HG03354 (cell line): ENCODE measurements at regions not wholly inside any gene's neighbourhood (a gene's known extent, or its start where the extent isn't known, plus 50 kb on each side); places are given as distances from the start of the nearest gene placed in this dataset.

ENCODE experiments used
- ATAC-seq: cut with Tn5 transposase; IDR thresholded peaks from one replicate; pipeline ENCODE4 v1.9.1; 2021; ENCODE audit warnings: mild to moderate bottlenecking; ENCODE audit not compliant: unreplicated experiment, poor library complexity, severe bottlenecking

DNA sequence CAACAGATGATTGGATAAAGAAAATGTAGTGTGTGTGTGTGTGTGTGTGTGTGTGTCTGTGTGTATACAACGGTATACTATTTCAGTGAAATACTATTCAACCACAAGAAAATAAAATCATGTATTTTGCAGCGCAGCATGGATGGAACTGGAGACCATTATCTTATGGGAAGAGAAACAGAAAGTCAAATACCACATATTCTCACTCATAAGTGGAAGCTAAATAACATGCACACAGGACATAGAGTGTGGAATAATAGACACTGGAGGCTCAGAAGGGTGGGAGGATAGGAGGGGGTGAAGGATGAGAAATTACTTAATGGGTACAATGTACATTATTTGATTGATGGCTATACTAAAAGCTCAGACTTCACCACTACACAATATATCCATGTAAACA lies 609.1 kb upstream of the SLC39A10 start:
- no peak for ATAC-seq

DNA sequence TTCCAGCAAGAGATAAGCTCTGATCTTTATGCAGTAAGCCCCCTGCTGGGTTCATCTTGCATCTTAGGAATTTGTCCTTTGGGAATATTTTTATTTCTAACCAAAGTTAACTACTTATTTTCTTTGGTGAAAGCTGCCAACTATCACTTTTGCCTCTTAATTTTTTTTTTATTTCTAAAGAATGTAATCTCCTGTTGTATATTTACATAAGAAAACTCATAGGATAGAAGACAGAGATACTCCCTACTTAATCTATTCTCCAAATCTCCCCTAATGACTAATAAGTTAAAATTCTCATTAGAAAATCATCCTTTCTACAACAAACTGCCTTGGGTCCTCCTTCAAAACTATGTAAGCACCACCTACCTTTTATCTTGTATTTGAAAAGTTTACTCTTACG lies 612.2 kb upstream of the SLC39A10 start:
- no peak for ATAC-seq

DNA sequence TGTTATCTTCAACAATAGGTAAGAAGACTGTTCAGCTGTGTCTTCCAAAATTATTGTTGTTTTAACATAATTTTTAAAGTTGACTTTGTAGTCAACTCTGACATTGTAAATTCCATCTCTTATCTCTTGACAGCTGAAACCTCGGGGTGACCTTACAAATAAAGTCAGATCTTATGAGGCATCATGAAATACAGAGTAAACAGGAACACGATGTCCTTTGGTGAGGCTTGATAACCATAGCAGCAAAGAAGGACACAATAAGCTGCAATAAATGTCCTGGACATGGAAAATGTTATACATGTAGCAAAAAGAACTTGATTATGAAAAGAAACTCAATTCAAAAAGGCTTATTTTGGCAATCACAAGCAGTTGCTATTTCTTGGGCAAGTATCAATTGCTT lies 618.9 kb upstream of the SLC39A10 start:
- ATAC-seq, result no peak

DNA sequence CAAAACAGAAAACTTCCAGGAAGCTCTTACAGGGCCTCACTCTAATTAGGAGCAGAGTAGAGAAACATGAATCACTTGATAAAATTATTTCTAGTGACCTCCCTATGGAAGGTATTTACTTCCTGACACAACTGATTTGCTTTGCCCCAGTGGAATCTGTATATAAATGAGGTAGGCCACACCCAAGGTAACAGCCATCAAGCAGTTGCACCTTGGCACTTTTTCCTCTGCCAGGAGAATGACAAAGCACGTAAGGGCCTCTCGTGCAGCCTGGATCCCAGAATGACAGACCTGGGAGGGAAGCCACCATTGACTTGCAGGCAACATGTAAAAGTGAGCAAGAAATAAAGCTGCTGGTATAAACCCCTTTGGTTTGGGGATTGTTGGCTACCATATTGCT lies 620.0 kb upstream of the SLC39A10 start:
- ATAC-seq, result no peak

DNA sequence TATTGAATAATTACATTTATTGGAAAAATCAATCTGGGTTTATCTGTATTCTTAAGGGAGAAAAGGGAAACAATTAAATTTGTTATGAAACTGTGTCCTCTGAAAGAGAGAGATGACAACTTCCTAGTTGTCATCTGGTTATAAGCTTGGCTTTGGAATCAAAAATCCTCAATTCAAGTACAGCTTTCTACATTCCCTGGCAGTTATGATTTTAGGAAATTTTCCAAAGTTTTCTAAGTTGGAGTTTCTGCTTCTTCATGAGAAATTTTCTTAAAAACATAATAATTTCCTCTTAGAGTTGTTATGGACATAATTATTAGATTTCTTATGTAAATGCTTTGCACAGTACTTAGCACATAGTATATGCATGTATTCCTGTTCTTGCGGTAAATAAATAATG lies 625.6 kb upstream of the SLC39A10 start:
- ATAC-seq, result no peak

DNA sequence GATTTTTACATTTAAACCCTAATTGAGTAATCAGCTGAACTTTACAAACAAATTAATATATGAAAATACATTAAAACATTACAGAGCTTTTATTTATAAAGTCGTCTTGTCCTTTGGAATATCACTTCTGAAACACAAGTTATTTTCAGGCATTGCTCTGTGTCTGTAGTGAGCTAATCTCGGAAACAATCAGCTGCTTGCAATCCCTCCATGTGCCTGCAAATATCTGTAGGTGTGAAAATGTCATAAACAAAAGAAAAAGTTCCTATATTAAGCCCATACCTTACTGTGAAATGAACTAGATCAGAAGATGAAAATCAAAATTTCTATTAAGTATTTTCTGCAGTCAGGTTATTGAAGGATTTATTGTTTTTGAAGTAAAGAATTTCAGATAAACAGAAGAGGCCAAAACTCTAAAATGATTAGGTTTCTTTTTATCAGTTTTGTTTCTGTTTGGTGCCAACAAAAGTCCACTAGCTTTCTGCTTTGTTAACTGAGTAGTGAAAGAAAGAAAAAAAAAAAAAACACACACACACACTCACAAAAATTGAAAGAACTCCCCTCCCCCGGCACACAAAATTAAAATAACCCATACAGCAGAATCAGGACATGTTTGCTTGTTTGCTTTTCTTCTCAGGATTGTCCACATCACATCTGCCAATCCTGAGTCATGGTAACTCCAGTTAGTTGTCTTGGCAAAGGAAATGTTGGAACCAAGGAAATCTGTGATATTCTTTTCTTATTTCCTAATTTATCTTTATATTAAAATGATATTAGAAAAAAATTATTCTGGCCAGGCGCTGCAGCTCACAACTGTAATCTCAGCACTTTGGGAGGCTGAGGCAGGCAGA lies 627.0 kb upstream of the SLC39A10 start:
- no peak for ATAC-seq

DNA sequence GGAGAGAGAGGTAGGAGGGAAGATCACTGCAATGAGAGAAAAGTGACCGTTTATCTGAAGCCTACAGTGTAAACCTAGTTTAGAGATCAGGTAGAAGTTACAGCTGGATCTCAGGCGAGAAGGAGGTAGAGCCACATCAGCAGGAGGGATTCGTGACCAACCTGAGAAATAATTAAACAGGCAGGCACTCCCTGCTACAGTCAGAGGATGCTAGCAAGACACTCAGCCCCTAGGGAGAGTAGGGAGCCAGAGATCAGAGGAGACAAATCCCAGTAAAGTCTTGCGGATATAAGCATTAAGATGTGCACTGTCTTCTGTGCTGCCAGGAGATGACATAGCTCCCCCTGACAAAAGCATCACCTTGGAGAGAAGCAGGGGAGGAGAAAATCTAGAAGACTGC lies 629.1 kb upstream of the SLC39A10 start:
- ATAC-seq, result no peak

DNA sequence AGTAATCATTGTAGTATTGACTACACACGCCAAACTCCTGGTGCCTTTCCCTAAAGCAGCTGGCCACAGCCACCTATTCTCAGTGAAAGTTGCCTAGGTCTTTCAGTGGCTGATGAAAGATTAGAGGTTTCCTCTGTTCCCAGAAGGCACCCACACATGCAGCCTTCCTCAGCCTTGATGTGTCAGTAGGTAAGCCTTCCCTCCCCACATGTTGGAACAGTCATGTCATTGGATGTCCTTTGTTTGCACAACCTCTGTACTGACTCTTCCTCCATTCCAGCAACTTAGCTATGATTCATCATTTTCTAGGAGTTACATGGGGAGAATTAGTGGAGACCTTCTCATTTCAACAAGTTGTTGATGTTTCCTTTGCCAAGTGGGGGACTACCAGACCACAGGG lies 630.8 kb upstream of the SLC39A10 start:
- ATAC-seq, result no peak

DNA sequence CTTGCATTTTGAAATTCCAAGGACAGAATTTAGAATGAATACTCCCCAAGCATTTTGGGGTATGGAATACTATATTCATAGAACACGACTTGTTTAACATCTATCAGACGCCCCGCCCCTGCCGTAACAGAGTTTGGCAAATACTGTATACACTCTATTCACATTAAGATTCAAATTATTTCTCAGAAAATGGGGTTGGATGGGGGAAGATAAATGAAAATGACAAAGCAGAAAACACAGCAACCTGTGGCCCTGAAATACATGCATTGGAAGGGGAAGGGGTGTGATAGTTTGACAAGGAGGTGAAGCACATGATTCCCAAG lies 634.6 kb upstream of the SLC39A10 start:
- ATAC-seq, result peak; percentile 9

DNA sequence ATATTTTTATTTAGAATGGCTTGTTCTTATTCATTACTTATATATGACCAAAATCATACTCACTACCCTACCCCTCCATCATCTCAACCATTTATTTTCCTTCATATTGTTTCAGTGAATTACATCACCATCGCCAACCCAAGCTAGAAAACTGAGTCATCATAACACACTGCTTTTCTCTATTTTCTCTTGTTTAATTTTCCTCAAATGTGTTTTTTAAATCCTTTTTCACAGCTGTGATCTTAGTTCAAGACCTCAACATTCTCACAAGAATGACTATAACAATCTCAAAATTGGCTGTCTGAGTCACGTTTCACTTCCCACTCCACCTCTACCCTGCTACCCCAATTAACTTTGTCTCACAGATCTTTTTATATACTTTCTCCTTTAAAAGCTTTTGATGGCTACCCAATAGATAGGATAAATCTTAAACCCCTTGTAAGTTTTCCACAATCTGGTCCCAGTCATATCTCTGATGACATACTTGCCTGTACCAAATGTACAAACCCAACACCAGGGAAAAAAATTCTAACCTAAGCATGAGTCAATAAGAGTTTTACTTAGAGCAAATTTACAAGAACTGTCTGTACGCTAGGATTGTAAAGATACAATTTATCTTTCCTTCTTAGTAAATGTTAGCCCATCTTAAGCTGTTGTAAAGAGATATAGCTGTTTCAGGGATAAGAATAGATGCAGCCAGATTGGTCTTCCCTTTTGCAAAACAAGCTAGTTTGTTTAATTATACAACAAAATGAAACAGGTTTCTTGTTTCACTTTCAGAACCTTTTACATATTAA lies 635.1 kb upstream of the SLC39A10 start:
- peak; percentile 86 for ATAC-seq

DNA sequence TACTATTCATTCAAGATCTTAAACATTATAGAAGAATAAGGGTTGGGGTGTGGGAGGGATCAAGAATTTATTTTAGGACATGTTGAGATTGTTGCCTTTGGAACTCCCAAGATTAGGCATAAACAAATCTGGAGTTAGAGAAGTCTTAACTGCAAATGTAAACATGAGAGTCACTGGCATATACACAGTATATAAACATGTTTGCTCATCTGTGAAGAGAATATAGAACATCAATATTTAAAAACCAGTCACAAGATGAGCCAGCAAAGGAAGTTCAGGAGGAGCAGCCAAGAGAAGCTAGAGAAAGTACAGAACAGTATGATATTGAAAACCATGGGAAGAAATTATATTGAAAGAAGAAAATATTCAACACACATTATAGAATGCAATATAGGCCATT lies 638.6 kb upstream of the SLC39A10 start:
- no peak for ATAC-seq

DNA sequence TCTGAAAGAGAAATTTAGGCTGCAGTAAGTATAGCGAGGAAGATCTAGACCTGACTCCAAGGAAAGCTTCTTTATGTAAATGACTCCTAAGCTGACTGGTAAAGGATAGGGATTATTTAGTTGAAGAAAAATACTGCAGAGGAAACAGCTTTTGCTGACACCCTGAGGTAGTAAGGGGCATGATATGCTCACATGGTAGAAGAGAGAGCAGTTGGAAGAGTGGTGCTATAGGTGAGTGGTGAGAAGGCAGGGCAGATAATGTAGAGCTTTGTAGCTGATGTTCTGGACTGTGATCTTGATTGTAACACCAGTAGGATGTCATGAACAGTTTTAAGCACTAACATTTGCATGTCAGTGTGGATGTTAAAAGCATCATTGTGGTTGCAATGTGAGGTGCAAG lies 639.1 kb upstream of the SLC39A10 start:
- ATAC-seq, result no peak

DNA sequence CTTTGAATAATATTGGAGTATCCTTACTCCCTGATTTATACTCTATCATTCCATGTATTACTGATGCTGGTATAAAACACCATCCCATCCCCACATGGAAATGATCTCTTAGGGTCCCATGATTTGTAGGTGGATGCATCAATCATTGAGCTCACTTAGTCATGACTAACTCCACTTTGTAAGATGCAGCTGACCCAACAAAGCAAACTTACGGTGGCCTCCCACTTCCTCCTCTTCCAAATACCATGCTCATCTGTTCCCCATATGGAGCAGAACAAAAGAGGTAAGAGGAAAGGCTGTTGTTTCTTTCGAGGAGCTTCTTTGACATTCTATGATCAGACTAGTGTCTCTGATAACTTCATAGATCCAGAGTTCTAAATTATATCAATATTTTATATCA lies 640.2 kb upstream of the SLC39A10 start:
- ATAC-seq, result no peak

DNA sequence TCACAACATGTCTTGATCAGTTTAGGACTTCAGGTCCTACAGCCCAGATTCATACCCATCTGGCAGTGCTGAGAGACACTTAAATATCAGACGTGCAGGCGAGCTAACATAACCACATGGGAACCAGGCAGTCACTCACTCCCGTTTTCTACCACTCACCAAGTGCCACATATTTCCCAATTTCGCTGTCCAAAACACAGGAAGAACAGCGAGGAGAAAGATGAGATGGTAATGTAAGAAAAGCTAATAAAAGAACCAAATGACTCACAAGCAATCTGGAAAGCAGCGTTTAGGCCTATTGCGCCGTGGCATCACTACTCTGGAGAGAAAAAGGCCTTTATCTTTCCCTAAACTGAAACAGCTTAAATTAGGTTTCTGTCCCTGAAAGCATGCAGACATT lies 647.8 kb upstream of the SLC39A10 start:
- ATAC-seq, result no peak

DNA sequence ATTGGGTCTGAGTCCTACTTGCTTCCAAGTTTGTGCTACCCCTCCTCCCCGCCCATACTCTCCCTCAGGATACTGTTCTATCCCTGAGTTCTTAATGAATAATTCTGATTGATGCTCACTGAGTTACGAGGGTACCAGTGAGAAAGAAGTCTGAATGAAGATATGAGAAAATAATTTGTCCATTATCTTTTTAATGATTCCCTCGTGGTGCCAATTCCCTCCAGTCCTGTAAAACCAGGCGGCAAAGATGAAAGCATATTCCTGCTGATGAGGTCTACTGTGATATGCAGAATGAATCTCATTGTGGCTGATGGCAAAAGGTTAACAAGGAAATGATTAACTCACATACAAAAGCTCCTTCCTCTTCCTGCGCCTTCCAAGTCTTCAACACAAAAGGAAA lies 650.2 kb upstream of the SLC39A10 start:
- ATAC-seq, result no peak

DNA sequence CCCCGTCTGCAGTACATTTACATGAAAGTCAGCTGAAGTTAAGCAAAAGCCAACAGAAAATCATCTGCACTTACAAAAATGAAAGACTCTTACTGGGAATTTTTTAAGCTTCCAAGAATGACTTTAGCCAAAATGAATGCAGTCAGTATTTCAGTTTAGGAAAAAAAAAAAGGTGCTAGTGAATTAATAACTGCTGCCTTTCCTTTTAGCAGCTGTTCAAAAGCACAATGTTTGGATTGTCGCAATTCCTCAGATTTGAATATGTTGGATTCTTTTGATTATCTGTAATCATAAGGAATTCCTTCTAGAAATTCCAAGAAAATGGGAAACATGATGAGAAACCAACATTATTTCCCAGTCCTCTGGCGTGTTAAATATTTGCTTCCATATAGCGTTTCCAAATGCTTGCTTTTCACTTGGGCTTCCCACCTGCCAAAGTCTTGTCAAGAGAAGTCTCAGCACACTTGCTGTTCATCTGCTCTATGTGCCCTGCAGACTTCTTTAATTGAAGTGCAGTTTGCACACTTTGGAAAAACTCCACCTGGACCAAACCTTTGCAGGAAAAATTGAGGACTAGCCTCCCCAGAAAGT lies 653.0 kb upstream of the SLC39A10 start:
- ATAC-seq, result no peak

DNA sequence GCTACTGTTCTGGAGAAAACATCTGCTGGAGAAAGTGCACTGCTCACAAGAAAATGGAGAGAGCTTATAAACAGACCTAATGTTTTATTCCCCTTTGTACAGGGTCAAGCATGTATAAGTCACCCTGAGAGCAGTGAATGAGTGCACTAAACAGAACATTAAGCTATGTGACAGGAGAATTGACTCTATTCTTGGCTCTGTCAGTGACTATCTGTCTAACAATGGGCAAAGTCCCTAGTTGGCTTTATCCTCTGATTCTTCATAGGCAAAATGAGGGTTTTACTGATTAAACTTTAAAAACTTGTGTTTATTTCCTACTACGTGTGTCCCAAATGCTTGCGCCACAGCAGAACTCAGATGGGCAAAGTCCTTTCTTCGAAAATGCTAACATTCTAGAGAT lies 655.1 kb upstream of the SLC39A10 start:
- ATAC-seq, result no peak

DNA sequence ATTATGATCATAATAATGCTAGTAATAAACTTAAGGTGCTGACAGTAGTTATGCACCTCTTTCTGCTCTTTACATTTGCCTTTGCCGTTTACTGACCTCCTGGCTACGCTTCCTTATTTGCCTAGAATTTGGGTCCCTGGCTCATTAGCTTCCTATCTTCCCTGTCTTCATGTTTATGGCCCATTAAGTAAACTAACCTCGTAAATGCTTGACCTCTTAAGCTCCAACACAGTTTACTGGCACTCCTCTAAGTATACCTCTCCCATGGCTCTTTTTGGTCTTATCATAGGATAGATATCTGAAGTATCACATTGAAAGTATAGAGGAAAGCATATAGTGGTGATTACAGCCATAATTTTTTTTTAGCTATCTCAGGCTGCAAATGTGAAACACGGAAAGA lies 657.3 kb upstream of the SLC39A10 start:
- ATAC-seq, result no peak

DNA sequence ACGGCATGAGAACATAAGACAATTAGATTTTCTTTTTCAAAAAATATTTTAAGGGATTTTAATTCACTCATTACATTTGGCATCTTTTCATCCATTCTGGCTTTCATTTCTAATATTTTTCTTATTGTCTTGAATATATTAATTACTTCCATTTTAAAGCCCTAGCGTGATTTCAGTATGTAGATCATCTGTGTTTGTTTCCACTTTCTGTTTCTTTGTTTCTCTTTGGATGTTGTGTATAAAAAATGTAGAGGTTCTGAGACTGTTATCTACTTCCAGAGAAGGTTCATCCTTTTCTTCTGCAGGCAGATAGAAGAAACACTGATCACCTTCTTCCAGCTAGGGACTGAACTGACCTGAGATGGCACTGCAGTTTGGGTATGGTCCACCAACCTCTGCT lies 664.4 kb upstream of the SLC39A10 start:
- ATAC-seq, result no peak

DNA sequence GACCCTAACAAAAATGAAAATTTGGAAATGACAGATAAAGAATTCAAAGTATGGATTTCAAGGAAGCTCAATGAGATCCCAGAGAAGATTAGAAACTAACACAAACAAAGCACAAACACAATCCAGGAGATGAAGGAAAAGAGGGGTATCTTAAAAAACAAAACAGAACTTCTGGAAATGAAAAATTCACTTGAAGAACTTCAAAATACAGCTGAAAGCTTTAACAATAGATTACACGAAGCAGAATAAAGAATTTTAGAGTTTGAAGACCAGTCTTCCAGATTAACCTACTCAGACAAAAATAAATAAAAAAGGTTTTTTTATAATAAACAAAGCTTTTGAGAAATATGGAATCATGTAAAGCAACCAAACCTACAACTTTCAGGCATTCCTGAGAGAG lies 671.8 kb upstream of the SLC39A10 start:
- no peak for ATAC-seq

DNA sequence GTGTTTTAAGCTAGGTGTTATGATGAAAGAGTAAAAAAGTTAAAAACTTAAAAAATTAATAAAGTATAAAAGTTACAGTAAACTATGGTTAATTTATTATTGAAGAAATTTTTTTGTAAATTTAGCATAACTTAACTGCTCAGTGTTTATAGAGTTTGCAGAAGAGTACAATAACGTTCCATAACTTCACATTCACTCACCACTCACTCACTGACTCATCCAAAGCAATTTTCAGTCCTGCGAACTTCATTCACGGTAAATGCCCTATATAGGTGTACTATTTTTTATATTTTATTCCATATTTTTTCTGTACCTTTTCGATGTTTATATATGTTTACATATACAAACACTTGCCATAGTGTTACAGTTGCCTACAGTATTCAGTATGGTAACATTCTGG lies 694.8 kb upstream of the SLC39A10 start:
- no peak for ATAC-seq
